ENCODE measurements at regions not wholly inside any gene's neighbourhood (a gene's known extent, or its start where the extent isn't known, plus 50 kb on each side); places are given as distances from the start of the nearest gene placed in this dataset.

DNA sequence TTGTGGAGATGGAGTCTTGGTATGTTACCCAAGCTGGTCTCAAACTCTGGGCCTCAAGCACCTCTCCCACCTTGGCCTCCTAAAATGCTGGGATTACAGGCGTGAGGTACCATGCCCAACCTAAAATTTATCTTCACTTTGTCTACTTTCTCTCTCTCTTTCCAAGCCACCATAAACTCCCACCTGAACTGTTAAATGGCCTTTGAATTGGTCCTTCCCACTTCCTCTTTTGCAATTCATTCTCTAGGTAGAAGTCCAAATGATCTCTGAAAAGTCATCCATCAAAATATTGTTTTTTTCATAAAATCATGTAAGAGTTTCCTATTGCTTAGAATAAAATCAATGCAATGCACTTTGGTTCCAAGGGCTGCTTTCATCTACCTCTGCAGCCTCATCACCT lies 90.1 kb upstream of the CELF2 start:
- DNase-seq: no peak
- H3K27me3 ChIP-seq: no peaks in the 10 kb centered on the region
- intact Hi-C loops (cut with DNase I): no loop called here

GRCh38 chr10:10930979-10931743 lies 86.5 kb upstream of the CELF2 start:
- Histone ChIP-seq H3K9me3 (no peaks in the 10 kb centered on the region), H3K4me1 (no peaks in the 10 kb centered on the region), H3K36me3 (no peaks in the 10 kb centered on the region), H3K27ac (no peak overlapping the region), H3K27me3 (no peaks in the 10 kb centered on the region), H3K4me3 (no peak overlapping the region)
- ATAC-seq (no peak), DNase-seq (no peak)
- intact Hi-C loops (cut with DNase I): no loop called here
- no peak for TF ChIP-seq CTCF (IDR thresholded peaks at IDR 0.05)

More for the DNA sequence above, 90.1 kb upstream of the CELF2 start:
- no peaks in the 10 kb centered on the region for H3K4me1 ChIP-seq
- no peak for ATAC-seq
- no peak for TF ChIP-seq CTCF (IDR thresholded peaks at IDR 0.05)
- no peaks in the 10 kb centered on the region for H3K9me3 ChIP-seq
- no peaks in the 10 kb centered on the region for H3K36me3 ChIP-seq
- H3K4me3 ChIP-seq: no peak overlapping the region
- no peak overlapping the region for H3K27ac ChIP-seq

GRCh38 chr10:10935032-10935431 lies 82.6 kb upstream of the CELF2 start:
- H3K27ac ChIP-seq: no peak overlapping the region
- H3K27me3 ChIP-seq: no peaks in the 10 kb centered on the region
- H3K4me1 ChIP-seq: no peaks in the 10 kb centered on the region
- intact Hi-C loops (cut with DNase I): no loop called here
- no peak for ATAC-seq
- no peak for TF ChIP-seq CTCF (IDR thresholded peaks at IDR 0.05)
- no peaks in the 10 kb centered on the region for H3K9me3 ChIP-seq
- no peaks in the 10 kb centered on the region for H3K36me3 ChIP-seq
- H3K4me3 ChIP-seq: no peak overlapping the region
- no peak for DNase-seq

DNA sequence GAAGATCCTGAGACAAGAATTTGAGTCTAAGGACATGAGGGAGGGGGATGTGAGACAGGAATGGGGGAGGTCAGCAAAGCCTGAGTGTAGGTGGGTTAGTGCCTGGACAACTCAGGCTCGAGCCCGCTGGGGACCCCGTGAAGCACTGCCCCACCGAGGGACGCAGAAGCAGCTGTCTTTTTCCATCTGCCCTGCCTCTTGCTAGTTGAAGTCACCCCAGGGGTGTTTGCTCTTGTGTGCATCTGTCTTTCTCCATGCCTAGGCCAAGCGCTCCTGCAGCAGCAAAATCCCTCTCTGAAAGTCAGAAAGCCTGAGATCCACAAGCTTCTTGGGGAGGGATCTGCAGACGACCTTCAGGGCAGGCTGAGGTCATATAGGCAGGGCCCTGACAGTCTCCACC lies 79.0 kb upstream of the CELF2 start:
- Histone ChIP-seq H3K4me3 (no peak overlapping the region), H3K27ac (no peak overlapping the region), H3K27me3 (no peaks in the 10 kb centered on the region), H3K36me3 (no peaks in the 10 kb centered on the region), H3K9me3 (peaks cover 0 to 2% of the 10 kb centered on the region in 2 donors), H3K4me1 (no peaks in the 10 kb centered on the region)
- ATAC-seq (no peak), DNase-seq (no peak)
- TF ChIP-seq CTCF (IDR thresholded peaks at IDR 0.05): no peak
- intact Hi-C loops (cut with DNase I): no loop called here

DNA sequence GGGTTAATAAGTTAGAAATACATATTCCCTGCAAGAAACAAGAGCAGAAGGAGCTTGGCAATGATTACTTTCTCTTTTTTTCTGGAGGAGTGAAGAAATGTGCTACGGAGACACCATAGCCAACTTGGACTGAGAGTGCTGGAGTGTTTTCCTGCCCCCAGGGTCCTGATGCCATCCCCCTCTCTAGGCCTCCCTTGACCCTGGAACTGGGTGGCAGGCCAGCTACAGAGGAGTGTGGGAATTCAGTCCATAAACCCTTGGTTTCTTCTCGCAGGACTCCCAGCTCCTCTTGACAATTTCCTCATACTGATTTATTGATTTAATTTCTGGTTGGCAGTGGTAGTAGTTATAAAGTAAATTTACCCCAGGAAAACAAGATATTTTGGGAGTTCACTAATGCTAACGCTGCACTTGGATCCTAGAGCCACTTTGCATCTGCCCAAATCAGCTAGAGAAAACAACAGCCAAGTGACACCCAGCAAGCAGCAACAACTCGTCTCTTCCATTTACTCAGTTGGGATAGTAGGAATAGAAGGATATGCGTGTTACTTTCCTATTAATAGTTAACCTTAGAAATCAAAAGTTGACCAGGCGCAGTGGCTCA lies 76.4 kb upstream of the CELF2 start:
- no peak overlapping the region for H3K27ac ChIP-seq
- peaks cover 0 to 9% of the 10 kb centered on the region in 2 donors for H3K9me3 ChIP-seq
- no peaks in the 10 kb centered on the region for H3K27me3 ChIP-seq
- H3K4me3 ChIP-seq: no peak overlapping the region
- DNase-seq (no peak), ATAC-seq (no peak)
- intact Hi-C loops (cut with DNase I): no loop called here
- no peaks in the 10 kb centered on the region for H3K4me1 ChIP-seq
- no peak for TF ChIP-seq CTCF (IDR thresholded peaks at IDR 0.05)
- no peaks in the 10 kb centered on the region for H3K36me3 ChIP-seq
